Neural progenitor cell (in vitro differentiated cells): ENCODE measurements at regions not wholly inside any gene's neighbourhood (a gene's known extent, or its start where the extent isn't known, plus 50 kb on each side); places are given as distances from the start of the nearest gene placed in this dataset.

ENCODE experiments used
- EZH2 ChIP-seq: fragments of 200-600 bp; sonication (generic); IDR thresholded peaks from 2 replicates; pipeline ENCODE4 v1.6.1; 2017; ENCODE audit warnings: antibody characterized with exemption, mild to moderate bottlenecking, moderate library complexity
- EZH2phosphoT487 ChIP-seq: fragments of 200-600 bp; sonication (generic); IDR thresholded peaks from 2 replicates; pipeline ENCODE4 v1.6.1; 2017; ENCODE audit warnings: antibody characterized with exemption
- TF ChIP-seq, protein P1 (sequence below): fragments of 200-600 bp; sonication (generic); IDR thresholded peaks from 2 replicates; pipeline ENCODE4 v1.5.1; 2017; ENCODE audit warnings: antibody characterized with exemption, mild to moderate bottlenecking

DNA sequence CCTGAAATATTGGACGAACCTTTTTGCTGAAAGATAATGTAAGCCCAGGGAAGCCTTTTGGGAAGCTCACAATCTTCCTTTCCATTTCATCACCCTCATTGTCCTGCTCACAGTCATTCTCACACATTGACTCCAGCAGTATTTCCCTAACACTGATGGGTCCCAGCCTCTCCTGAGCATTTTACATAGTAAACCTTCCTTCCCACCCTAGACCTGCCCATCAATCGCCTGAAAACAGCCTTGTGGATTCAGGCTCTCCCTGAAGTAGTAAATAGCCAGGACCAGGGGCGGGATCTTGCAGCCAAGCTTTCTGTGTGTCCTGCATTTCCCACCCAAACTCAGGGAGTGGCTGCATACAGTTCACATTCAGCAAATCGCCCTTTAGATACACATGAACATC, 149.9 kb downstream of the CYRIA start:
- TF ChIP-seq, protein P1, sequence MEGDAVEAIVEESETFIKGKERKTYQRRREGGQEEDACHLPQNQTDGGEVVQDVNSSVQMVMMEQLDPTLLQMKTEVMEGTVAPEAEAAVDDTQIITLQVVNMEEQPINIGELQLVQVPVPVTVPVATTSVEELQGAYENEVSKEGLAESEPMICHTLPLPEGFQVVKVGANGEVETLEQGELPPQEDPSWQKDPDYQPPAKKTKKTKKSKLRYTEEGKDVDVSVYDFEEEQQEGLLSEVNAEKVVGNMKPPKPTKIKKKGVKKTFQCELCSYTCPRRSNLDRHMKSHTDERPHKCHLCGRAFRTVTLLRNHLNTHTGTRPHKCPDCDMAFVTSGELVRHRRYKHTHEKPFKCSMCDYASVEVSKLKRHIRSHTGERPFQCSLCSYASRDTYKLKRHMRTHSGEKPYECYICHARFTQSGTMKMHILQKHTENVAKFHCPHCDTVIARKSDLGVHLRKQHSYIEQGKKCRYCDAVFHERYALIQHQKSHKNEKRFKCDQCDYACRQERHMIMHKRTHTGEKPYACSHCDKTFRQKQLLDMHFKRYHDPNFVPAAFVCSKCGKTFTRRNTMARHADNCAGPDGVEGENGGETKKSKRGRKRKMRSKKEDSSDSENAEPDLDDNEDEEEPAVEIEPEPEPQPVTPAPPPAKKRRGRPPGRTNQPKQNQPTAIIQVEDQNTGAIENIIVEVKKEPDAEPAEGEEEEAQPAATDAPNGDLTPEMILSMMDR, result no peak
- no peak for TF ChIP-seq EZH2phosphoT487
- TF ChIP-seq EZH2, result no peak
